ENCODE measurements at regions not wholly inside any gene's neighbourhood (a gene's known extent, or its start where the extent isn't known, plus 50 kb on each side); places are given as distances from the start of the nearest gene placed in this dataset.

DNA sequence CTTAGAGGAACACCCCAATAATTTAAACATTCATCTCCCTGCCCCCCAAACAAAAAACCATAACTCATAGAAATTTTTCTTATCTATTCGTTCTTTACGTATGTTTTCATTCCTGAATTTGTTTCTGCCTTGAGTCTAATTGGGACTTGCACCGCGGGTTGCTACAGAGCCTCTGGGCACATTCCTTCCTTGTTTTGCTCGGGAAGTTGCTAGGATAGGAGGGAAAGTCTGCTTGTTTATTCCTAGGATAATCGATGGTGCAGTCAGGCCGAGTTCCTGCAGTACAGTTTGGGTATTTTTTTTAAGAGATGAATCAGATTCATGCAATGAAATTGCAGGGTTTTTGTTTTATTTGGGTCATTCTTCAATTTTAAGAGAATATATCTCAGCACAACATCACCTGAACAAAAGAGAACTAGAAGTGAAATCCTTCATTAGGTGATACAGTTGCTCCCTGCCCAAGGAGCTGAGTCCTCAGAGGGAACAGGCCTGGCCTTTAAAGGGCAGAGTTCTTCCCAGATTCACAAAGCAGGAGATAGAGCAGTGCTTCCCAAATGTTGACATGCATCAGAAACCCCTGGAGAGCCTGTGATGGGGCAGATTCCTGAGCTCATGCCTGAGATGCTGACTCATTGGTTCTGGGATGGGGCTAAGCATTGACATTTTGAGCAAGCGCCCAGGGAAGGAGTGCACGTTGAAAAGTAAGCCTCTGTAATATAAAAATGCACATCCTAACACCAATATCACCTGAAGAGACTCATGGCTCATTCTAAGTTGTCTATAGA is 114.9 kb upstream of the FAM9B start:
- no peak for DNase-seq

DNA sequence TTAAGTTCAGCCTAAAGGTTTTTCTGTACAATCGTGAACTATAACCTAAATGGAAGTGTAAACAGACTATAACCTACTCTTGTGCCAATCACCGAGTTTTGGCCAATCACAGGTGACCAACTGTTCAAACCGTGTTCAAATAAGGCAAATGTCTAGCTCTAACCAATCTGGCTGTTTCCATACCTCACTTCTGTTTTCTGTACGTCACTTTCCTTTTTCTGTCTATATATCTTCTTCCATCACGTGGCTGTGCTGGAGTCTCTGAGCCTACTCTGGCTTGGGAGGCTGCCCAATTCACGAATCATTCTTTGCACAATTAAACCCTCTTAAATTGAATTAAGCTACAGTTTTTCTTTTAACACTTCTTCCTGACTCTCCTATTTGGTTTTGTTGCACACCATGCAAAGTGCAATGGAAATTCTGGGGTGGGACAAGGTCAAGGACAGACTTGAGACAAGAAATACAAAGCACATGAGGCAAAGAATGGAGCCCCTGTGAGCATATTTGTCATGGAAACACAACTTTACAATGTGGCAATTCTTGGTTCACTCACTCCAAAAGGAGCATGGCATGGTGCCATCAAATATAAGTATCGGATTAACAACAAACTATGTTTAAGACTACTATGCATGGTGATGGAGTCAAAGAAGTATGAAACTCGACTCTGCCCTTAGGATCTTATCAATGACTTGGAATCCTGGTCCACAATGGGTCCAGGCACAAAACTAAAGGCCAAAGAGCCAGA is 115.7 kb upstream of the FAM9B start:
- no peak for DNase-seq

DNA sequence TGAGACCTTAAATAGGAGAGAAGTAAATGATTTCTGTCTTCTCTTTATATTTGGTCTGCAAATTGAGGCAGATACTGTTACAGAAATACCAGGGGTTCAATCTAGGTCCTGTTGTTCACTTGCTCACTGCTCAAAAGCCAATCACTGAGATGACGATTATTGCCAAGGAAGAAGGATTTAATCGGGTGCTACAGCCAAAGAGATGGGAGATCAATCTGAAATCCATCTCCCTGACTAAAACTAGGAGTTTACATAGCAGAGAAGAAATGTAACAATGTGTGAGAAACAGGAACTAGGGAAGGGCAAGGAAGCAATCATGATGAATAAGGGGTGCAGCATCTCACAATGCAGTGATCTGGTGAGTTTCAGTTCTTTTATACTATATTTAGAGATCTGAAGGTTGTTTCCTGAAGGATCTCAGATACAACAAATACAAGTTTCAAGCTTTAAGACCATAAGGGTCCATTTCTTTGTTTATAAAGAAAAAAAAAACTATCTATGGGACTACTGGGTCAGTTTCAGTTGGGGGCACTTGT is 117.9 kb upstream of the FAM9B start:
- DNase-seq = no peak

DNA sequence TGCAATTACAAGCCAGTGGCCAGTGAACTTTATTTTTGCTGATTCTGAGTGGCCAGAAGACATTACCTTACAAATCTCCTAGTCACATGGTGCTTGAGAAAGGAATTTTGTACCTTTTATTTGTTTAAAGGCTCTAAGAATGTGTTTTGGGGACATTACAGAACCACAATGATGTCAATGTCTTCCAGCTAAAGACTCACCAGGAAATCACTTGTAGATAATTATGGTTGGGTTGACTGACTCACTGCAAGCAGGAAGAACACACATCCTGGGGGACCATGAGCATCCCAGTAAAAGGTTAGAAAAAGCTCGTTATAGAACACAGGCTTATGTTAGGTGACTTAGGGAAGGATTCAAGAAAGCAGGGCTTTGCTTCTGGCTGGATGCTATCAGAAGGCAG is 119.4 kb upstream of the FAM9B start:
- DNase-seq = no peak

DNA sequence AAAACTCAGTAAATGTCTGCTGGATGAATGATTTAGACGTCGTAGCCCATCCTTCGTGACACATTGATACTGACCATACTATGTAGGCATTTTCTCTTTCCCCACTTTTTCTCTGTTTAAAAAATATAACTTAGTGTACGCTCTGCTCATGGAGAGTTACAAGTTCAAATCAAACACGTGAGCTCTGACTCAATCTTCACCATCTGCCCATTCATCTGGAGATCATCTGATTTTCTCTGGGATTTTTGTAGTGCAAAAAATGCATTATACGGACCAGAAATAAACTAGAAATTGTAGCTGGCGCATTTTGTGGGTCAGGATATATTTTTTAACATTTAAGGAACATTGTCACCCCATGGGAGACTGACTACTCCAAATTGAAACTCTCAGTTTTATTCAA is 124.7 kb upstream of the FAM9B start:
- DNase-seq = no peak

DNA sequence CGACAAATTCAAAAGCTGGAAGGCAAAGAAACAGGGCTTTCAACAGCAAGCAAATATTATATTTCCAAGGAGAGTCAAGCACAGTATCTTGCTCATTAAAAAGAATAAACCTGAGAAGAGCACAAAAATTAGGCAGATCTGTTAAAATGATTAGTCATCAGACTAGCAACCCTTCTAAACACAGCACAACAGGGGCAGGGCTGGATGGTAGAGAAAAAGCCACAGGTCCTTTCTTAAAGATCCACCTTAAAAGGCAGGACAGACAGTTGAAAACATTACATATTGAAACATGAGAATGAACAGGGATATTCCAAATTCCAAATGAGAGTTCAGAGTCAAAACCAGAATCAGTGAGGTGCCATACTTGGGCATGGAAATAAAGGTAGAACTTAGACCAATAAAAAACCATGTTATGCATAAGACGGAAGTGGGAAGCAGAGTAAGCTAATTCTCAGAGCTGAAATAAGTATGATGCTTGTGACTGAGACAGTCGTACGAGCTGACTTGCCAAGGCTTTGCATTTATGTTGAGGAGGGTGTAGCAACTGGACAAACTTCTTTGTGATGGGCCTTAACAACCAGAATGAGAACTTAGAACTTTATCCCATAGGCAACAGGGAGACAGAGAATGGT is 126.9 kb upstream of the FAM9B start:
- DNase-seq = no peak

DNA sequence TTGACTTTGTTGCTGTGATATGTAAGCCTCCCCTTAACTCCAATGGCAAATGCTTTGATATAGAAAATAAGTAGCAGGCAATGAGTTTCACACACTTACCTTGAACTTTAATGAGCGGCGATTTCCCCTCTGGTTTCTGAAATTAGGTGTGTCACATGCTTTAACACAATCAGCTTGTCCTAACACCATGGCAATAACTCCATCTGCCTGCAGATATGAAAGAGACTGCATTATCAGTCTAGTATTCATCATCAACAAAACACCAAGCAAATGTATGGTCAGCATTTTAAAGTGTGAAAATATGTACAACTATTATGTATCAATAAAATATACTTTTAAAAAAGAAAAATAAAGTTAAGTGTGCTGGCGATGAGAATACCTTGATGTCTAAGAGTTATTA is 128.8 kb upstream of the FAM9B start:
- DNase-seq = no peak

DNA sequence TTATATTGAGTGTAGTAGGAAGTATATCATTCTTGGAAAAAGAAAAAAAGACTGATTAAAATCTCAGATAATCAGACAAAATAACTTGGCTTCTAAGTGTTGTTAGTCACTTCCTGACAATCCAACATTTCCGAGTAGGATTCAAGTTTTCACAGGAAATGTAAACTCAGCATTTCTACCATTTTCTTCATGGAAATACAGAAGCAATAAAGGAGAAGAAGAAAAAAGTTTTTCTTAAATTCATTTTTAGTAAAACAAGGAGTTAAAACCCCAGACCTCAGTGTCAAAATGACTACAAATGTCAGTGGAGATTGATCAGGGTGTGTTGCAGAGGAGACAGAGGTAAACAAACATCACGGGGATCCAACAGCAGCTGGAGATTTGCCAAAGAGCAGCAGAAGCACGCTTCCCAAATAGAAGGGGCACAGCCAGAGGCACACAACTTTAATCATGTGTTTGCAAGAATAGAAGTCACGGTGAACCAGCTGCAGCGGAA is 129.3 kb upstream of the FAM9B start:
- DNase-seq = no peak

DNA sequence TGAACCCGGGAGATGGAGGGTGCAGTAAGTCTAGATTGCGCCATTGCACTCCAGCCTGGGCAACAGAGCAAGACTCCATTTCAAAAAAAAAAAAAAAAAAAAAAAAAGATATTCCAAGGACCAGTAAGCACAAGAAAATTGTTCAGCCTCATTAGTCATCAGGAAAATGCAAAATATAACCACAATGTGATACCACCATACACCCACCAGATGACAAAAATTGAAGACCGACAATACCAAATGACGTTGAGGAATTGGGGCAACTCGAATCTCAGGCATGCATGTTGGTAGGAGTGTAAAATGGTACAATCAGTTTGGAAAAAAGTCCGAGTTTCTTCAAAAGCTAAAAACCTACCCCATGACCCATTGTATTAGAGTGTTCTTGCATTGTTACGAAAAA is 130.2 kb upstream of the FAM9B start:
- no peak for DNase-seq

DNA sequence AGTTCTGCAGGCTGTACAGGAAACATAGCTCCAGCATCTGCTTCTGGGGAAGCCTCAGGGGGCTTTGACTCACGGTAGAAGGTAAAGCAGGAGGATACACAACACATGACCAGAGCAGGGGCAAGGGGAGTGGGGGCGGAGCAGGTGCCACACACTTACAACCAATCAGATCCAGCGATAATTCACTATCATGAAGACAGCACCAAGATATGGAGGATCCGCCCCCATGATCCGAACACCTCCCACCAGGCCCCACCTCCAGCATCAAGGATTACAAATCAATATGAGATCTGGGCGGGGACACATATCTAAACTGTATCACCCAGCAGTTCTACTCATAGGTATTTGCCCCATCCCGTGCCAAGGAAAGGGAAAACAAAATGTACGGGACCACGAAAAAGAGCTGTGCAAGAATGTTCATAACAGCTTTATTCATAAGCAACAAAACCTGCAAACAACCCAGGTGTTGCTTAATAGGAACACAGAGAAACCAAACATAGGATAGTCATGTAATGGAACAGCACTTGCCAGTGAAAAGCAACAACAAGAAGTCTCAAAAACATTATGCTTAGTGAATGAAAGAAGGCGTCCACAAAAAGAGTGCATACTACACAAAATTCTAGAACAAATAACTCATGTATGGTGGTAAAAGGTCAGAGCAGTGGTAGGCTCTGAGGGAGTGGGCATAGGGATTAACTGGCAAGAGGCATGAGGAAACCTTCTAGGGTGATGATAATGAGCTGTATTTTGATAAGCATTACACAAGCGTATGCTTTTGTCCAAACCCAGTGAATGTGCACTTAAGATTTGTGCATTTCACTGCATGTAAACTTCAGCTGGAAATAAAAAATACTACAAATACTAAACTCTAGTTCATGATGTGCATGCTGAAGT is 130.9 kb upstream of the FAM9B start:
- DNase-seq = no peak

DNA sequence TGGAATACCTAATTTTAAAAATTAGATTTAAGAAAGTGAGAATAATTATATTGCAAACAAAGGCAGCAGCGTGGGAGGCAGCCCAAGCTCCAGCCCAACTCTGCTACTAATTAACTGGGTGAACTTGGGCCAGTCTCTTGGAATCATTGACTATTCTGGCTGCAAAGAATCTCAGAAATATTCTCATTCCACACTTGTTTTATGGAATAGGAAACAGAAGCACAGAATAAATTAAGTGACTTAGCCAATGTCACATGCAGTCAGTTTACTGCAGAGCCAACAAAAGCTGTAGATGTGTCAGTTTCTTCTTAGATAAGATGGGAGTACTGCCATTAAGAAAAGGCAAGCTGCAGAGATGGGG is 132.6 kb upstream of the FAM9B start:
- no peak for DNase-seq

DNA sequence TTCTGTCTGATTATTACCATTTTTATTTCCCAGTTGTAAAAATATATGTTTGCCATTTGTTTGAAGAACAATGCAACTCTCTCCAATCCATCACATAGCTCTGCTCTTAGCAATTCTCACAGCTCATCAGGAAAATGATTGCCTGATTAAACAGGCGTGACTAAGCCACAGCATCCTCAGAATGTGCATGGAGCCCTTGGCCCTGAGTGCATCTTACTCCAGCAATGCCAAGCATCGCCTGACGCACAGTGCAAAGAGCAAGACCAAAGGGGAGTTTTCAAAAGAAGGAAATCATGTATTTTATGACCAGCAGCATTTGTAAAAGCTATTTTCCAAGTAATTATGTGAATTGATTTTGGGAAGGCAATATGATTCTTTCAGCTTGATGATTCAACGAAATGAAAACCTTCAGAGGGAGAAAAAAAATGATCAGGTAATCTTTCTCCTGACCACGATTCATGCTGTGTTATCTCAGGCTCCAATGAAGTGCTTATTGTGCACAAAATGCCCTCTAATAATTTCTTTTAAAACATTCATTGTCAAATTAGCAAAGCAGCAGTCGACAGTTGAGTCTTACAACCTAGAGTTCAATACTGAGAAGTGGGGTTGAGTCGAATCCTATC is 138.0 kb upstream of the FAM9B start:
- DNase-seq = no peak

DNA sequence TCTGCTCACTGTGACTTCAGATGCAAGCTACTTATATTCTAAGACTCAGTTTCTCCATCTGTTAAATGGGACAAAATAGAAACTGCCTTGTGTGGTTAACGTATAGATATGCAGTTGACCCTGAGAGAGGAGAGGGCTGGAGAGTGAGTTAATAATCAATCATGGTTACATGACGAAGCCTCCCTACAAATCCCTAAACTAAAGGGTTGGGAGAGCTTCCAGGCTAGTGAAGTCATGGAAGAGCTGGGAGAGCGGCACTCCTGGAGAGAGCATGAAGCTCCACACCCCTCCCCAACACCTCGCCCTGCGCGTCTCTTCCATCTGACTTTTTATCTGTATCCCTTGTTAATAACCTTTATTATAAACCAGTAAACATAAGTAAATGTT is 138.5 kb upstream of the FAM9B start:
- DNase-seq = no peak

DNA sequence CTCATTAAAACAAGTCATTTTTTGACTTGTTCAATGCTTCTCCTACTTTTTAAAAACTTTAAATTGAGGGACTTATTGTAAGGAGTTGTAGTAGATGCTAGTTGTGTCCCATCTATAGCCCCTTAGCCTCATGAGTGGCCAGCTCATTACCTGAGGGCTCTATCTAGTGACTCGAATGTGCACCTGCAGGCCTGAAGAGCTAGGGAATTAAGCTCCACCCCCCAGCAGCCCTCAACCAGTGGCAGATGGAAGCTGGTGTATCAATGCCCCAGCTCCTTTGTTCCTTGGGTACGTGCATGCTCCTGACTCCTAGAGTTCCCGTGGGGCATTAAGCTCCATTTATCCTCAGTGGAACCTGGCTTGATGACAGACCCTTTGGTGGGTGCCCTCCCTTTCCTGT is 146.7 kb upstream of the FAM9B start:
- DNase-seq = no peak

DNA sequence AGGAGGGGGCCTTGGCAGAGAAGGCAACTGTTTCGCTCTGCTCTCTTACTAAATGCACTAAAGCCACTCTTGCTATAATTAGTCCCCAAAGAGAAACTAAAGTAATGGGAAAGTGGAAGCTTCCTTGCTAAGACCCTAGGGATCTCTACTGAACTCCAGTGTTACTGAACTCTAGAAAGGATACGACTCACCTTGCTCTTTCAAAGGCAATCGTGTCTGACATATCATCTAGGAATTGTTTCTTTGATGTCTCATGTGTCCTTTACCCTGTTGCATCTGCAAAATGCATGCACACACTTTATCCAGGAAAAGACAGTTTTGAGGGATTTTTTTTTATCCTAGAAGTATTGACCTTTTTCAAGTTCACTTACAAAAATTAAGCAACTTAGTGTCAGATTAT is 148.1 kb upstream of the FAM9B start:
- no peak for DNase-seq

DNA sequence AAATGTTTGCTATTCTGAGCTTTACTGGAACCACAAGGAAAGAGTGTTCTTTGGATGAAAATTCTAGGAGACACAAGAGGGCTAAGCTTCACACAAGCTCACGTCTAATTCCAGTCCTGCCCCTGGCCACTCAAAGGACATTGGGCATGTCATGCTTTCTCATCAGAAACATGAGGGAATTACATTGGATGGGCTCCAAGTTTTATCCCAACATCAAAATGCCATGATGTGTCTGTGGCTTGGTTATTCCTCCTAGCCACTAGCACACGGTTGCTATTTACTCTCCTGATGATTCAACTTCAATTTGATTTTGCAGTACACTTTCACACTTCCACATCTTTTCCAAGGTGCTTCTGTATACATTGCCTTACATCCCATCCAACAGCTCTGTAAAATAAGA is 149.6 kb upstream of the FAM9B start:
- no peak for DNase-seq

DNA sequence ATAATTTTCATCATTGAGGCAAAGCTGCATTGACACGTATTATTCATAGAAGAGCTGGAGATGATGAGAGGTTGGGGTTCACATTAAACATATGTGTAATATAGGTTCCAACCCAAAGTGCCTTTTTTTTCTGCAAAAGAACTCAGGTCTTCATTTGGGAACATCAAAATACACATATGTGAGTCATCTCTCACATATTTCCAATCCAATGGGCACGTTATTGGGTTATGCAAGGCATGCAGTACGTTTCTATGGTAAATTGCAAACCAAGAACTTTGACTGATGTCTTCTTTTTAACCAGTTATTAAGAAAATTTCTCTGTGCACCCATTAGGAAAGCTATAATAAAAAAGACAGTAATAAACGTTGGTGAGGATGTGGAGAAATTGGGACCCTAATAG is 150.3 kb upstream of the FAM9B start:
- no peak for DNase-seq

DNA sequence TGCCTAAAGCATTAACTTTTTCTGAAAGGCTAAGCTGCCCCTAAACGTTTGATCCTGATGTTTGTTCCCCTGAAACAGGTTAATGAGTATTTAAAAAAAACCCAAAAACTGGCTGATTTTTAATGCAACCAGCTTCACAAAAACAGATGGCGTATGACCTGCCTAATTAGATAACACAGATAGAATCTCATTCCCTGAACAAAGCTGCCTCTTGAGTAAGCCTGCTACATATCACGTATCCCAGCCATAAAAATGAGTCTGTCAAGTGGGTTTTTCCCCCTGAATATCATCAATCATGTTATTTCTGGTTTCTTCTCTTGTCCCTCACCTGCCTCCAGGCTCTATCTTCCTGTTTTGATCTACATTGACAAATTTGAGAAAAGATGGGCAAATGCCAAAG is 154.2 kb upstream of the FAM9B start:
- no peak for DNase-seq

DNA sequence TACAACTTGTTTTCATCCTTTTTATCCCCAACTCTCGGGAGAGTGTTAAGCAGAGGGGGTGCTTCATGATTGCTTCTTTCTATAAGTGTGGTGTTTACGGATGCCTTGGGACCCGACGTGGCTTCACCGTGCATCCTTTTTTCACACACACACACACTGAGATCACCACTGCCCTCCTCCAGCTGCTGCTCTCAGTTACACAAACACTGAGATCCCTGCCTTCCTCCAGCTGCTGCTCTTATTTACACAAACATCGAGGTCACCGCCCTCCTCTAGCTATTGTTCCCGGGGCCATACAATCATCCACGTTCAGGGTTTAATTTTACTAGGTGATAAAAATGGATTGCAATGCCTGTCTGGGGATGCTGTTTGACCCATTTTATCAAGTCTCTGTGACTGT is 155.4 kb upstream of the FAM9B start:
- no peak for DNase-seq

DNA sequence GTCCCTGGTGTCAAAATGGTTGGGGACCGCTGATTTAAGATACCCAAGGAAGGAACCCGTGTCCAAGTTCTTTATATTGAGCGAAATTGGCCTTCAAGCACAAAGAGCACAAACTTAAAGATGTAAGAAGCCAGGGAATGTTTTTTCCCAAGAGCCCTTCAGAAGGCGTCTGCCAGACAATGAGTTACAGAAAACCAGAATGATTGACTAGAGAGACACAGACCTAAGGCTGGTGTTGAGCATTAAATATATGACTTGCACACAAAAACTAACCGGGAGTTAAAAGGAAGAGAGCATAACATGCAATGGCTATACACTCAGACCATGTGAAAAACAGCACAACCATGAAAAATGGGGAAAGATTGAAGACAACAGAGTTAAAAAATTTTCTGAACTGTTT is 157.5 kb upstream of the FAM9B start:
- DNase-seq = no peak

DNA sequence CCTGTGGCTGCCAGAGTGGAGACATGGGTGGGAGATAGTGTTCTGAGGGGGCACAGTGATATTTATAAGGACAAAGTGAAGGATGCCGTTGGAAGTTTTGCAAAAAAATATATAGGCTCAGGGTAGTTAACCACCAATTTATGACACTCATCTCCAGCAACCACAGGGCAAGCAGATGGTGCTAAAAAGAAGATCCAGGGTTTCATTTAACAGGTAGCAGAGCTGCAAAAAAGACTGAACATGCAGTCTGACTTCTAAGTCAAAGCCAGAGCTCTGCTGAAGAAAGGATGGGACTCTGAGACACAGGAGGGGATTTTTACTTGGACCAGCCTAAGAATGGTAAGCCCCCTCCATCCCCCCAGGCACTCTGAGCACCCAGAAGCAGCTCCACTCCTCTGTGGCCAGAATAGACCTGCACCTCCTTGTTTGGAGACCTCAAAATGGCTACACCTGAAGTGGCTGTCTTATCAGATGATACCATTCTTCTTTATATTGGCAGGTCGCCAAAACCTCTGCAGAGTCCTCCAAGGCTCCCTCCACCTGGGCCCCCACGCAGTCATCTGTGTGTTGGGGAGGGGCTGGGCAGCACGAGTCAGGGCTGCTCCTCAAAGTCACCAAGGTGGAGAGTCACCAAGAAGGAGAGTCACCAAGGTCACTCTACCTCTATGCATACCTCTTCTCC is 161.4 kb upstream of the FAM9B start:
- DNase-seq = no peak

All from 8988T (cell line).